ENCODE measurements at regions not wholly inside any gene's neighbourhood (a gene's known extent, or its start where the extent isn't known, plus 50 kb on each side); places are given as distances from the start of the nearest gene placed in this dataset.

GRCh38 chr15:98412852-98413251 lies 235.5 kb upstream of the IGF1R start:
- TF ChIP-seq POLR2A (IDR thresholded peaks at IDR 0.05; ENCODE audit: low read length) (no peak), FOSB (CRISPR knock-in tag; IDR thresholded peaks at IDR 0.05) (no peak), HMGXB4 (CRISPR knock-in tag; IDR thresholded peaks at IDR 0.05; ENCODE audit: borderline replicate concordance) (no peak), CTCF (IDR thresholded peaks at IDR 0.05) (no peak), CEBPB (IDR thresholded peaks at IDR 0.05) (no peak), EP300 (IDR thresholded peaks at IDR 0.05) (no peak), JUN (IDR thresholded peaks at IDR 0.05) (no peak)

Measured in A549 (cell line).